Parathyroid adenoma (tissue), 2 donors: ENCODE measurements at regions not wholly inside any gene's neighbourhood (a gene's known extent, or its start where the extent isn't known, plus 50 kb on each side); places are given as distances from the start of the nearest gene placed in this dataset.

Experiments used
- H2AFZ ChIP-seq: fragments of 300-600 bp; sonication (generic); one replicate; pipeline ENCODE4 v1.7.0; 2017; ENCODE audit warnings: antibody characterized with exemption, mild to moderate bottlenecking
- H3K27ac ChIP-seq: fragments of 300-600 bp; sonication (generic); one replicate; pipeline ENCODE4 v1.7.0; 2017
- H3K27me3 ChIP-seq: fragments of 300-600 bp; sonication (generic); one replicate; pipeline ENCODE4 v1.7.0; 2017; ENCODE audit warnings: low read length; ENCODE audit not compliant: control insufficient read depth, insufficient read depth
- H3K36me3 ChIP-seq: fragments of 300-600 bp; sonication (generic); one replicate; pipeline ENCODE4 v1.7.0; 2017; ENCODE audit warnings: low read length; ENCODE audit not compliant: control insufficient read depth, insufficient read depth
- H3K4me1 ChIP-seq: fragments of 300-600 bp; sonication (generic); one replicate; pipeline ENCODE4 v1.7.0; 2017; ENCODE audit warnings: control low read depth
- H3K4me2 ChIP-seq: fragments of 300-600 bp; sonication (generic); one replicate; pipeline ENCODE4 v1.7.0; 2017; ENCODE audit warnings: low read length
- H3K4me3 ChIP-seq: fragments of 300-600 bp; sonication (generic); one replicate; pipeline ENCODE4 v1.7.0; 2017; ENCODE audit warnings: low read depth, low read length
- H3K79me2 ChIP-seq: fragments of 300-600 bp; sonication (generic); one replicate; pipeline ENCODE4 v1.7.0; 2017; ENCODE audit warnings: control low read depth
- H3K9ac ChIP-seq: fragments of 300-600 bp; sonication (generic); one replicate; pipeline ENCODE4 v1.7.0; 2017; ENCODE audit warnings: mild to moderate bottlenecking
- H3K9me3 ChIP-seq: fragments of 300-600 bp; sonication (generic); one replicate; pipeline ENCODE4 v1.7.0; 2017; ENCODE audit warnings: low read length; ENCODE audit not compliant: control insufficient read depth
- CTCF ChIP-seq: fragments of 300-600 bp; sonication (generic); IDR thresholded peaks from one replicate; pipeline ENCODE4 v1.7.0; 2017; ENCODE audit warnings: antibody characterized with exemption, mild to moderate bottlenecking
- donor health status: primary hyperparathyroidism.

GRCh38 chr12:126855768-126856167 is 1411.2 kb upstream of the TMEM132C start:
- Histone ChIP-seq H3K4me2 (no peak overlapping the region), H3K36me3 (no peaks in the 10 kb centered on the region), H3K4me1 (no peaks in the 10 kb centered on the region), H2AFZ (no peak overlapping the region), H3K4me3 (no peak overlapping the region), H3K79me2 (no peaks in the 10 kb centered on the region), H3K9me3 (no peaks in the 10 kb centered on the region), H3K27me3 (no peaks in the 10 kb centered on the region), H3K9ac (no peak overlapping the region), H3K27ac (no peak overlapping the region)
- no peak for TF ChIP-seq CTCF

GRCh38 chr12:126856958-126857357 is 1410.0 kb upstream of the TMEM132C start:
- no peaks in the 10 kb centered on the region for H3K27me3 ChIP-seq
- TF ChIP-seq CTCF: no peak

GRCh38 chr12:126858560-126858959 is 1408.4 kb upstream of the TMEM132C start:
- Histone ChIP-seq H3K4me1 (no peaks in the 10 kb centered on the region), H3K79me2 (no peaks in the 10 kb centered on the region), H2AFZ (no peak overlapping the region), H3K27me3 (no peaks in the 10 kb centered on the region), H3K27ac (no peak overlapping the region), H3K9ac (no peak overlapping the region), H3K9me3 (no peaks in the 10 kb centered on the region), H3K4me3 (no peak overlapping the region), H3K4me2 (no peak overlapping the region), H3K36me3 (no peaks in the 10 kb centered on the region)
- TF ChIP-seq CTCF: no peak

More at GRCh38 chr12:126856958-126857357, 1410.0 kb upstream of the TMEM132C start:
- no peaks in the 10 kb centered on the region for H3K4me1 ChIP-seq
- no peak overlapping the region for H3K27ac ChIP-seq
- H3K79me2 ChIP-seq: no peaks in the 10 kb centered on the region
- H2AFZ ChIP-seq: no peak overlapping the region
- H3K9ac ChIP-seq: no peak overlapping the region
- H3K9me3 ChIP-seq: no peaks in the 10 kb centered on the region
- no peak overlapping the region for H3K4me2 ChIP-seq
- H3K36me3 ChIP-seq: no peaks in the 10 kb centered on the region
- H3K4me3 ChIP-seq: no peak overlapping the region

GRCh38 chr12:126860210-126860609 is 1406.8 kb upstream of the TMEM132C start:
- Histone ChIP-seq H3K9ac (no peak overlapping the region), H3K9me3 (no peaks in the 10 kb centered on the region), H3K27me3 (no peaks in the 10 kb centered on the region), H3K4me1 (no peaks in the 10 kb centered on the region), H3K36me3 (no peaks in the 10 kb centered on the region), H3K27ac (no peak overlapping the region), H3K4me2 (no peak overlapping the region), H3K4me3 (no peak overlapping the region), H3K79me2 (no peaks in the 10 kb centered on the region), H2AFZ (no peak overlapping the region)
- TF ChIP-seq CTCF: no peak

- Histone ChIP-seq H3K9ac (no peak overlapping the region), H3K4me3 (no peak overlapping the region), H3K4me2 (no peak overlapping the region), H2AFZ (no peak overlapping the region), H3K79me2 (no peaks in the 10 kb centered on the region), H3K36me3 (no peaks in the 10 kb centered on the region), H3K4me1 (no peaks in the 10 kb centered on the region), H3K9me3 (no peaks in the 10 kb centered on the region), H3K27ac (no peak overlapping the region), H3K27me3 (no peaks in the 10 kb centered on the region)
- no peak for TF ChIP-seq CTCF
These were observed 1404.5 kb upstream of the TMEM132C start for GRCh38 chr12:126862500-126862899.
